HL-60/S4 treated with phorbol 12-myristate 13-acetate at 8.2 ng/mL for 4 days and 3 days (cell line): ENCODE measurements at regions not wholly inside any gene's neighbourhood (a gene's known extent, or its start where the extent isn't known, plus 50 kb on each side); places are given as distances from the start of the nearest gene placed in this dataset.

Experiments
- in situ Hi-C: fragments of 300-500 bp; cut with MboI; formaldehyde crosslinking; loops from 2 replicates; pipeline ENCODE4 v1.15.0; 2022; ENCODE audit warnings: low sequenced_read_pairs

DNA sequence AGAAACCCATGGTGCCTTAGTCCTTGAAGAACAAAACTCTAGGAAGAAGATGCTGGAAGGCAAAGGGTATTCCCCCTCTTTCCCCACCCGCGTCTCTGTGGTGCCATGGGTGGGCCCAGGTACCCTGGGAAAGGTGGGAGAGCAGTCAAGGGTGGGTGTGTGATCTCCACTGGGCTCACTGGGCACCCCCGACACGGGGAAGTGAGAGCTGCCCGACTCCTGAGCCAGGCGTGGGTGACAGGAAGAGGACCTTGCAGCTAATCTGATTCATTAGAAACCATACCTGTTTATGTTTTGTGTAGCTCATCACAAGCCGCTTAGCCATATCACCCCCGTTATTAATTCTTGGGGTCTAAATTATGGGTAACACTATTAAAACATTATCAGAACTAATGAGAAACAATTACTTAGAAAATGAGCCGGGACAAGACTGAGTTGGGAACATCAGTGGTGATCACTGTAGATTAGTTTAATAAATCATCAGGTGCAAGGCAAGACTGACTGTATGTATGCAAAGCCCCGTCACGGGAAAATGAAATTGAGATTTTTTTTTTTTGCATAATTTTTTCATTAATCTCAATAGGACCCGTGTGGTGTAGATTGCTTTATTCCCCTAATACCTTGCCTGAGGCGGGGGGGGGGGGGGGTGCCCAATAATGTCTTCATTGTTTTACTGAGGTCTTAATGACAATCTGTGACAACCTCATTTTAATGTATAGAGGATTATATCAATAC is 77.3 kb downstream of the ZIC5 start:
- in situ Hi-C loops: no loop called here

GRCh38 chr13:99893567-99893966 is 78.0 kb downstream of the ZIC5 start:
- in situ Hi-C loops: no loop called here

DNA sequence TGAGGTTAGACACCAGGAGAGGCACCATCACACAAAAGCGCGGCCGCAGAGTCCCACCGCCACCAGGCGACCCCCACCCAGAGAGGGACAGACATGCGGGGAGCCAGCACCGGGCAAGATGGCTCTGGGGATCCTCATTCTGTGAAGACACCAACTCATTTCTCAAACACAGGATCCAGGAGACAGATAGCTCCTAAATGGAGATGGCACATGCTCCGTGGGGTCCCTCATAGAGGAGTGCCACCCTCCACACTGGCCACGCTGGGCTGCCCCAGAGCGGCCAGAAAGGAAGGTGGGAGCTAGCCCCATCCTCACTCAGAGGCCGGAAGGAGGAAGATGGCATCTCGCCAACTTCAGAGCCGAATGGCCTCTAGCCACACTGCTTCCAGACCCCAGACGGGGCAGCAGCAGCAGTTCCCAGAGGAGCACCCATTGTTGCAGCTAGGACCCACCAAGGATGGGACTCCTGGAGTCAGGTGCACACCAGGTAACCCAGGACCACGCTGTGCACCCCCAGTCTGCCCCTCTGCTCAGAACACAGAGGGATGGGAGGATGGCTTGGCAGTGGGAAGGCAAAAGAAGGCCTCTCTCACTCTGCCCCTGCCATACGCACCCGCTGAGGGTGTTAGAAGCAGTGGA is 78.6 kb downstream of the ZIC5 start:
- in situ Hi-C loops: no loop called here

DNA sequence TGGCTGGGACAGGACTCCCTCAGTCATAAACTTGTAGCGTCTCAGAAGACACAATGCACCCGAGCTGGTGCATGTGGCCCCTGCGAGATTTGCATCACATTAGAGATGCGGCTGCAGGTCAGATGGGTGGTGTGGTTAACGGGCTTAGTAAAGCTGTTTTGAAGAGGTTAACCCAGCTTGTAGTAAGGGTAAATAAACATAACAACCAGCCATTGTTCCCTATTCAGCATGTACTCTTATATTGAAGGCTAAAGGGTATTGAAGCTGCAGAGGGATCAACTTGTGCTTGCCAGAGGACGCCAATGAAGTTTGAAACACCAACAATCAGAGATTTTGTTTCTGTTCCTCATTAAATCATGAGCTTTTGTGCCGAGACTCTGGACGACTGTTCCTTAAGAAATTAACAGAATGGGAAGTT is 79.4 kb downstream of the ZIC5 start:
- in situ Hi-C loops: no loop called here

- in situ Hi-C loops: no loop called here
These were observed 84.9 kb downstream of the ZIC5 start for GRCh38 chr13:99886706-99887105.

DNA sequence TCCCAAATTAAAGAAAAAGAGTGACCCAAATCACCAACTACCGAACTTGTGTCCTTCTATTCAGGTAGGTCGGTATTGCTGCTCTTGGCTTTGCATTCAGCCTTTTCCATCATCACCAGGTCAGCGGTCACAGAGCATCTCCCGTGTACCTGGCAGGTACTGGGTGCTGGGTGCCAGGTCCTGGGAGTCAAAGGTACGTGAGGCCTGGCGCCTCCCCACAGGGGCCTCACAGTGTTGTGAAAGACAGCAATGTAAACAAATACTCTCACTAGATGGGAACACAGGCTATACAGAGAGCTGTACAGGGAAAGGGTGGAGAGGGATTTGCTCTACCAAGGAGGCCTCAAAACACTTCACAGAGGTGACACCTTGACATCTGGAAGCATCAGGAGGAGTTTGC is 86.7 kb downstream of the ZIC5 start:
- in situ Hi-C loops: no loop called here

GRCh38 chr13:99883805-99884204 is 87.8 kb downstream of the ZIC5 start:
- in situ Hi-C loops: no loop called here

- in situ Hi-C loops: no loop called here
These were observed 92.5 kb downstream of the ZIC5 start for GRCh38 chr13:99878921-99879610.

DNA sequence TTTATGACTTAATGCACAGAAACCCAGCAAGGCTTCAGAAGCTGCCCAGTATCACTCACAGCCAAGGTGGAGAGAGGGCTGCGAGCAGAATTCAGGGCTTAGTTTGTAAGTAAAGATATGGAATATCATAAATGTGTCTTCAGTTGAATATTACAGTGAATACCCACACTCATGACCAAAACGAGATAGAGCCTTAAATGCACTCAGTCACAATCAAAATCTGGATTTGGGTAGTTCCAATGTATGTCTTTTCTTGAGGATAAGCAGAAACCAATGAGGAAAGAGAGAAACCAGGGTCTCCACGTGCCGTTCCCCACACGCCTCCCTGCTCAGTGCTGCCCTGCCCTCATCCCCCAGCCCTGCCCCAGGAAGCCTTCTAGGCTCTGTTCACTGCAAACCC is 94.9 kb downstream of the ZIC5 start:
- in situ Hi-C loops: no loop called here

DNA sequence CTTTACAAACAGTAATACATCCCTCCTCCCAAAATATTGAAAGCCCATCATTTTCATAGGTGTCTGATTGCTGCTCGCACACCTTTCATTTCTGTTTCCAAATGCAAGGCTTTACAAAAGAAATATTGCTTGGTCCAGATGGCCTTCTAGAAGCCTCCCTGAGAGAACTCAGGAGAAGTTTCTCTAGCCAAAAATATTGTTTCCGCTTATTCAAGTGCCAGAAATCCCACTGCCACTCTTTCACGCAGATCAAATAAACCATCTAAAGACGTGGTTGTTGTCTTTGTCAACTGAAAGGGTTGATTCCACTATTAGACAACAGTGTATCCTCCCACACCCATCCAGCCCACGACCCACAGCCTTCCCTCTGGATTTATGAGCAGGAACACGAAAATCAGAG is 96.2 kb downstream of the ZIC5 start:
- in situ Hi-C loops: no loop called here

DNA sequence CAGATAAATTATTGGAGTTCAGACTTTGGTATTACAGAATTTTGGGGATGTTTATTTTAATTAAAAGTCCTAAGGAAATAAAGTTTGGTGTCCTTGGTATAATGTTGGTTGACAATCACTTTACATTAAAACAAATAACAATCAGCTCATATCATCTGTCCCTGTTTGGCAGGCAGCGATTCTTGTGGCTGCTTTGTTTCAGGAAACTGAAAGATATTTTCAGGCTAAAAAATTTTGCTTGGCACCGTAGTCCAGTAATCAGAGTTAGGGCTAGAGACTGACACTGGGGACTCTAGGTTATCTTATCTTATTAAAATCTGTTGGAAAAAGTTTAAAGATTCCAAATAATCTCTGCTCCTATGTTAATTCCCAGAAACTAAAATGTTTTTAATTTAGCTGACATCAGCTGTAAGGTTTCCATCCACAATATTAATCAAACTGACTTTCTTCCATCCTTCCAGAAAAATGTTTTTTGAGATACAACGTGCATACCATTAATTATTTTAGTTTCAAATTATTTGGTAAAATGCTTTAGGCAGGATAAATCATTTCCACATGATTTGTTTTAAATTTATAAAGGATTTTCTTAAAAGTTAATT is 97.6 kb downstream of the ZIC5 start:
- in situ Hi-C loops: no loop called here

GRCh38 chr13:99873141-99873540 is 98.4 kb downstream of the ZIC5 start:
- in situ Hi-C loops: no loop called here

DNA sequence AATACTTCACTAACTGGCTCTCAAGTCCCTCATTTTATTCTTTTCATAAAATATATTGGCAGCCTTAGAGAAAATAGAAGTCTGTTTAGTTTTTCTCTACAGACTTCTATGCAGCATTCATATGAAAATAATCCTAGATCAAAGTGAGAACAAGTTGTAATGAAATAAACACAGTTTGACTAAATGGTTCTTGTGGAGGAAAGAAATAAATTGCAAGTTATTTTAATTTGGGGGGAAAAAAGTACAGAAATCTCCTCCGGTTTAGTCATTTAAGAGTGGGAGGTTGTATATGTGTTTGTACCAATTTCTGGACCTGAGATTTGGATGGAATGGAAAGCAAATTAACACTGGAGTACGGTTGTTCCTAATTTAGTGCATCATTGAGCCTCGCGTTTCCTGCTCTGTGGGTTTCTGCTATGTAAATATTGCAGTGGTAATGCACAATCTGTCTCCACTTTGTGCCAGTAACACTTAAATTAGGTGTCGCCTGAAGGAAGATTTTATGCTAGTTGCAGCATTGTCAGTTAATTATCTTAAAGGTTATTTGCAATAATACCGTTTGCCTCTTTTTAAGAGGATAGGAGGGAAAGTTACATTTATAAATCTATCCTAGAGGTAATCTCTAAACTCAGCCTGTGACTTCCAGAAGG is 100.2 kb downstream of the ZIC5 start:
- in situ Hi-C loops: no loop called here

DNA sequence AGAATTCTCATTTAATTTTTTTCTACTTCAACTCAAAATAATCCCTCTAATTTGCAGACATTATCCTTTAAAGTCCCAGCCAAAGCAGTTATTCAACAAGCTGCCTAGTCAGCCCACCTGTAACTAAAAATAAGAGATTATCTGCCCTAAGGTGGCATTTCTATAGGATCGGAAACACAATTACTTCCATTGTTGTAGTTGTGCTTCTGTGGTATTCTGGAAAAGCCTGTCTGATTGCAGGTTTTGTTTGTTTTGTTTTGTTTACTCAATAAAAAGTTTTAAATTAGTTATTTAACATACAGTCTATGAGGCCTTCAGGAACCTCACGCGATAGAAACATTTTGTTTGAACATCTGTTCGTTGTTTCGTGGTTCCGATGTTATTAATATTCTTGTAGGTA is 101.0 kb downstream of the ZIC5 start:
- in situ Hi-C loops: no loop called here

- in situ Hi-C loops: no loop called here
These were observed 101.7 kb downstream of the ZIC5 start for GRCh38 chr13:99869830-99870229.

- in situ Hi-C loops: no loop called here
These were observed 102.8 kb downstream of the ZIC5 start for GRCh38 chr13:99868767-99869166.

DNA sequence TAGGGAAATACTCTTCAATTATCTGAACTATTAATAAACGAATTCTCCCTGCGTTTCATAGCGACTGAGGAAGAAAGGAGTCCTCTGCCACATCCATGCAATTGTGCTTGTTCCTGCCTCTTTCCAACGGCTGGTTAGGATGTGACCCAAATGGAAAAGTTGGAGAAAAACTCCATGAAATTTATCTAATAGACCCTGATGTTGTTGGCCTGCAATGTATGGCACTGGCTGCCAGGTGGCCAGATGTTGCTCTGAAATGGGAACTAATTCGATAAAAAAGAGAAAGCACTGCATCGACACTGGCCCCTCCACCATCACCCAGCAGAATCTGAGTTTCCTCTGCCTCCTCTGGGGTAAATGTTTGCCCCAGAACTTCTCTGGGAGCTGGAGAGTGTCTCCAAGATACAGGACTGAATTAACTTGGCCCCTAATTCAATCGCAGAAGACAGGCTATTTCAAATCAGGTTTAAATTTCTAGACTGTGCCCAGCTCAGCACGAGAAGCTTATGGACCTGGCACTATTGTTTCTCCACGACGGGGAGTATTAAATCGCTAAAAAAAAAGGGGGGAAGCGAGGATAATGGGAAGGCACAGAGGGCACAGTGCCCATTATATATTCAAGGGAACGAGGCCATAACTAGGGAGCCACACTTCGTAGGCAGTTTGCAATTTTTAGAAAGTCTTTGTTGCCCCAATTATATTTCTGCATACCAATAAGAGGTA is 103.9 kb downstream of the ZIC5 start:
- in situ Hi-C loops: no loop called here

GRCh38 chr13:99866781-99867180 is 104.8 kb downstream of the ZIC5 start:
- in situ Hi-C loops: no loop called here

DNA sequence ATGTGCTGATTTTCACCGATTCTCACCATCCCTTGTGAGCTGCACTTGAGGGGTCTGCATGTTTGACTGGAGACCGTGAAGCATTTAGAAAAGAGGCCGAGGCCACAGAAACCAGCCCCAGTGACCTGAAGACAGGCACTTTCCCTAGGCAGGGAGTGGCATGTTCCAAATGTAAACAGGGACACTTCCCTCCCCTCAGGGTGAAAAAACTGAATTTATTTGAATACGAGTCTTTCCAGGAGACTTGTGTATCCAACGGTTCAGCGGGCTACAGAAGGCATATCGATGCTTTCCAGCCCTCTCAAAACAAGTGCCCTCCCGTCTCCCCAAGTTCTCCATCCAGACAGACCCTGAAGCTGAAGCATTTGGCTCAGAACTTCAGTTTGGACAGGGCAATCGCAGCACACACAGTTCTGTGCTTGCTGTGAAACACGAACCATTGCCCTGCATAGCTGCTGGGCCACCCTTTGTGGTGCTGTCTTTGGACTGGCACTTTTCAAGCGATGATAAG is 106.1 kb downstream of the ZIC5 start:
- in situ Hi-C loops: no loop called here

- in situ Hi-C loops: no loop called here
These were observed 107.0 kb downstream of the ZIC5 start for GRCh38 chr13:99864627-99864990.
